GM18858 (cell line): ENCODE measurements at regions not wholly inside any gene's neighbourhood (a gene's known extent, or its start where the extent isn't known, plus 50 kb on each side); places are given as distances from the start of the nearest gene placed in this dataset.

ENCODE experiments used
- ATAC-seq: cut with Tn5 transposase; IDR thresholded peaks from one replicate; pipeline ENCODE4 v1.9.1; 2021; ENCODE audit not compliant: unreplicated experiment

- no peak for ATAC-seq
Measured at GRCh38 chr4:185966997-185967775, 101.8 kb upstream of the TLR3 start.

- ATAC-seq = no peak
Measured at GRCh38 chr4:185969657-185970056, 99.3 kb upstream of the TLR3 start.

- ATAC-seq = no peak
Measured at GRCh38 chr4:185987961-185988627, 80.9 kb upstream of the TLR3 start.

- no peak for ATAC-seq
Measured at GRCh38 chr4:185991770-185992169, 77.2 kb upstream of the TLR3 start.

- no peak for ATAC-seq
Measured at GRCh38 chr4:185992585-185992984, 76.4 kb upstream of the TLR3 start.

- ATAC-seq = no peak
Measured at GRCh38 chr4:185993328-185993973, 75.5 kb upstream of the TLR3 start.

- ATAC-seq = no peak
Measured at GRCh38 chr4:185994750-185995149, 74.2 kb upstream of the TLR3 start.

- ATAC-seq = no peak
Measured at GRCh38 chr4:185995665-185996064, 73.3 kb upstream of the TLR3 start.

GRCh38 chr4:185997296-185997695, 71.7 kb upstream of the TLR3 start:
- no peak for ATAC-seq

- ATAC-seq = no peak
Measured at GRCh38 chr4:185998791-185999190, 70.2 kb upstream of the TLR3 start.

GRCh38 chr4:185999207-185999606, 69.7 kb upstream of the TLR3 start:
- no peak for ATAC-seq

- ATAC-seq = no peak
Measured at GRCh38 chr4:186002853-186003252, 66.1 kb upstream of the TLR3 start.

GRCh38 chr4:186003746-186004145, 65.2 kb upstream of the TLR3 start:
- no peak for ATAC-seq

- ATAC-seq = no peak
Measured at GRCh38 chr4:186008057-186008456, 60.9 kb upstream of the TLR3 start.

GRCh38 chr4:186009976-186010375, 59.0 kb upstream of the TLR3 start:
- no peak for ATAC-seq

- ATAC-seq = no peak
Measured at GRCh38 chr4:186010821-186011220, 58.1 kb upstream of the TLR3 start.

GRCh38 chr4:186012071-186012470, 56.9 kb upstream of the TLR3 start:
- no peak for ATAC-seq

GRCh38 chr4:186013419-186014186, 55.4 kb upstream of the TLR3 start:
- ATAC-seq = no peak

GRCh38 chr4:186015212-186015817, 53.6 kb upstream of the TLR3 start:
- ATAC-seq = no peak

GRCh38 chr4:186016796-186017195, 52.2 kb upstream of the TLR3 start:
- ATAC-seq = no peak

- ATAC-seq = no peak
Measured at GRCh38 chr4:186017801-186018200, 51.2 kb upstream of the TLR3 start.
